Transverse colon (tissue), 4 donors: ENCODE measurements at regions not wholly inside any gene's neighbourhood (a gene's known extent, or its start where the extent isn't known, plus 50 kb on each side); places are given as distances from the start of the nearest gene placed in this dataset.
"Not testable (repeated sequence)": the region's sequence is repeated elsewhere in the genome, so short reads cannot be mapped to it uniquely, and the experiment has no call there.

ENCODE experiments used
- DNase-seq: peaks from one replicate; pipeline ENCODE4 v3.0.0-alpha.2; 2019
- H3K27ac ChIP-seq, 4 donors: fragments of 200-600 bp; sonication (generic); 2 replicates each; pipeline ENCODE4 v1.5.1; 2016 to 2018; ENCODE audit warnings: inconsistent platforms in 4 of 4
- H3K27me3 ChIP-seq: fragments of 200-600 bp; sonication (generic); 2 replicates; pipeline ENCODE4 v1.5.1; 2017; ENCODE audit warnings: inconsistent platforms
- H3K36me3 ChIP-seq, 4 donors: fragments of 200-600 bp; sonication (generic); 2 replicates each; pipeline ENCODE4 v1.5.1; 2017 to 2019; ENCODE audit warnings: inconsistent platforms in 4 of 4
- H3K4me1 ChIP-seq, 4 donors: fragments of 200-600 bp; sonication (generic); 2 replicates each; pipeline ENCODE4 v1.5.1; 2017 to 2020; ENCODE audit warnings: inconsistent platforms in 4 of 4
- H3K4me3 ChIP-seq, 4 donors: fragments of 200-600 bp; sonication (generic); 1 replicate in 1 of 4; 2 replicates in 3 of 4; pipeline versions ENCODE4 v1.5.1 to v1.6.1; 2017 to 2019; ENCODE audit warnings: inconsistent platforms in 4 of 4
- H3K9me3 ChIP-seq, 2 donors: fragments of 200-600 bp; sonication (generic); 2 replicates each; pipeline ENCODE4 v1.5.1; 2017 to 2019; ENCODE audit warnings: inconsistent platforms in 2 of 2
- EP300 ChIP-seq: sonication (generic); formaldehyde crosslinking; IDR thresholded peaks from one replicate; pipeline ENCODE4 v1.6.1; 2017; ENCODE audit warnings: antibody characterized with exemption, low read depth
- POLR2A ChIP-seq: fragments of 450-650 bp; IDR thresholded peaks from one replicate; pipeline ENCODE4 v1.6.1; 2016; ENCODE audit warnings: antibody characterized with exemption, mild to moderate bottlenecking, moderate library complexity
- POLR2AphosphoS5 ChIP-seq, 3 donors: sonication (generic); formaldehyde crosslinking; IDR thresholded peaks; one replicate each; pipeline ENCODE4 v1.6.1; 2016; ENCODE audit warnings: antibody characterized with exemption in 3 of 3
- WGBS, 2 donors: methylation state at CpG; one replicate each; pipeline ENCODE4 v1.1.5; 2018; ENCODE audit warnings: low coverage in 1 of 2; 5-methylcytosine and 5-hydroxymethylcytosine counted together
- in situ Hi-C, 4 donors: fragments of 200-750 bp; cut with MboI; loops; one replicate each; pipeline versions ENCODE4 v1.15.0 to v1.15.1; 2017; ENCODE audit warnings: low sequenced_read_pairs in 3 of 4, low pct_ligation_motif_present in 1 of 4, low pct_unique_long_range_greater_than_20kb in 1 of 4
- intact Hi-C: fragments of 100-400 bp; cut with DNase I; formaldehyde crosslinking; loops from one replicate; pipeline ENCODE4 v1.15.1; 2023; ENCODE audit warnings: low total_unique reads
- TF ChIP-seq, protein P1 (sequence below), 5 experiments: fragments of 200-600 bp in 3 of 5; fragments of 450-650 bp in 2 of 5; sonication (generic) in 3 of 5; IDR thresholded peaks; 1 replicate in 2 of 5; 2 replicates in 3 of 5; pipeline ENCODE4 v1.5.1; 2016 to 2017; ENCODE audit warnings: antibody characterized with exemption in 5 of 5, inconsistent platforms in 3 of 5, mild to moderate bottlenecking in 2 of 5, moderate library complexity in 1 of 5

GRCh38 chr22:47498969-47499495 lies 736.6 kb downstream of the TBC1D22A start:
- no peak overlapping the region for H3K27ac ChIP-seq
- no peak for DNase-seq
- intact Hi-C loops: no loop called here
- H3K4me3 ChIP-seq: no peak overlapping the region
- in situ Hi-C loops: no loop called here
- WGBS, 2 donors: 60 to 69% methylated on average over 1 to 8 of the region's 8 CpGs
- no peaks in the 10 kb centered on the region for H3K36me3 ChIP-seq
- TF ChIP-seq POLR2A: no peak
- TF ChIP-seq POLR2AphosphoS5 (IDR thresholded peaks at IDR 0.05): no peak
- no peak for TF ChIP-seq EP300
- TF ChIP-seq, protein P1, sequence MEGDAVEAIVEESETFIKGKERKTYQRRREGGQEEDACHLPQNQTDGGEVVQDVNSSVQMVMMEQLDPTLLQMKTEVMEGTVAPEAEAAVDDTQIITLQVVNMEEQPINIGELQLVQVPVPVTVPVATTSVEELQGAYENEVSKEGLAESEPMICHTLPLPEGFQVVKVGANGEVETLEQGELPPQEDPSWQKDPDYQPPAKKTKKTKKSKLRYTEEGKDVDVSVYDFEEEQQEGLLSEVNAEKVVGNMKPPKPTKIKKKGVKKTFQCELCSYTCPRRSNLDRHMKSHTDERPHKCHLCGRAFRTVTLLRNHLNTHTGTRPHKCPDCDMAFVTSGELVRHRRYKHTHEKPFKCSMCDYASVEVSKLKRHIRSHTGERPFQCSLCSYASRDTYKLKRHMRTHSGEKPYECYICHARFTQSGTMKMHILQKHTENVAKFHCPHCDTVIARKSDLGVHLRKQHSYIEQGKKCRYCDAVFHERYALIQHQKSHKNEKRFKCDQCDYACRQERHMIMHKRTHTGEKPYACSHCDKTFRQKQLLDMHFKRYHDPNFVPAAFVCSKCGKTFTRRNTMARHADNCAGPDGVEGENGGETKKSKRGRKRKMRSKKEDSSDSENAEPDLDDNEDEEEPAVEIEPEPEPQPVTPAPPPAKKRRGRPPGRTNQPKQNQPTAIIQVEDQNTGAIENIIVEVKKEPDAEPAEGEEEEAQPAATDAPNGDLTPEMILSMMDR (IDR thresholded peaks at IDR 0.05): no peak
- peaks cover 9 to 18% of the 10 kb centered on the region in 2 donors for H3K9me3 ChIP-seq
- H3K27me3 ChIP-seq: peaks cover 18% of the 10 kb centered on the region
- H3K4me1 ChIP-seq: no peaks in the 10 kb centered on the region

GRCh38 chr22:47497666-47498065 lies 735.2 kb downstream of the TBC1D22A start:
- in situ Hi-C loops: no loop called here
- no peaks in the 10 kb centered on the region for H3K4me1 ChIP-seq
- no peak for DNase-seq

GRCh38 chr22:47495110-47495509 lies 732.7 kb downstream of the TBC1D22A start:
- no peak overlapping the region for H3K4me3 ChIP-seq
- no peaks in the 10 kb centered on the region for H3K4me1 ChIP-seq
- no peaks in the 10 kb centered on the region for H3K36me3 ChIP-seq
- no peak overlapping the region for H3K27ac ChIP-seq
- peaks cover 0 to 3% of the 10 kb centered on the region in 2 donors for H3K9me3 ChIP-seq
- intact Hi-C loops: no loop called here
- in situ Hi-C loops: no loop called here
- 27% methylated on average over 1 of the region's 1 CpG; no CpG with 5 or more reads in 1 of the 2 donors for WGBS, 2 donors
- peaks cover 10% of the 10 kb centered on the region for H3K27me3 ChIP-seq
- no peak for DNase-seq
- TF ChIP-seq POLR2AphosphoS5 (IDR thresholded peaks at IDR 0.05): no peak
- TF ChIP-seq, protein P1 (IDR thresholded peaks at IDR 0.05): no peak
- no peak for TF ChIP-seq EP300
- TF ChIP-seq POLR2A: no peak

More at GRCh38 chr22:47497666-47498065, 735.2 kb downstream of the TBC1D22A start:
- Histone ChIP-seq H3K9me3 (peaks cover 9 to 18% of the 10 kb centered on the region in 2 donors), H3K27me3 (peaks cover 18% of the 10 kb centered on the region), H3K4me3 (no peak overlapping the region), H3K27ac (no peak overlapping the region), H3K36me3 (no peaks in the 10 kb centered on the region)
- intact Hi-C loops: no loop called here
- 78% methylated on average over 7 of the region's 7 CpGs; no CpG with 5 or more reads in 1 of the 2 donors for WGBS, 2 donors
- TF ChIP-seq EP300 (no peak), POLR2A (no peak), POLR2AphosphoS5 (IDR thresholded peaks at IDR 0.05) (no peak)
- TF ChIP-seq, protein P1 (IDR thresholded peaks at IDR 0.05): no peak

DNA sequence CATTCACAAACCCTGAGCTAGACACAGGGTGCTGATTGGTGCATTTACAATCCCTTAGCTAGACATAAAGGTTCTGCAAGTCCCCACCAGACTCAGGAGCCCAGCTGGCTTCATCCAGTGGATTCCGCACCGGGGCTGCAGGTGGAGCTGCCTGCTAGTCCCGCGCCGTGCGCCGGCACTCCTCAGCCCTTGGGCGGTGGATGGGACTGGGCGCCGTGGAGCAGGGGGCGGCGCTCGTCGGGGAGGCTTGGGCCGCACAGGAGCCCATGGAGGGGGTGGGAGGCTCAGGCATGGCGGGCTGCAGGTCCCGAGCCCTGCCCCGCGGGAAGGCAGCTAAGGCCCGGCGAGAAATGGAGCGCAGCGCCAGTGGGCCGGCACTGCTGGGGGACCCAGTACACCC lies 725.7 kb downstream of the TBC1D22A start:
- H3K36me3 ChIP-seq, intact Hi-C loops, in situ Hi-C loops, H3K4me3 ChIP-seq, H3K4me1 ChIP-seq, H3K9me3 ChIP-seq, H3K27ac ChIP-seq, DNase-seq, H3K27me3 ChIP-seq: not testable (repeated sequence)
- 87% methylated on average over 12 of the region's 24 CpGs; no CpG with 5 or more reads in 1 of the 2 donors for WGBS, 2 donors
